Sigmoid colon (tissue), 6 donors: ENCODE measurements at regions not wholly inside any gene's neighbourhood (a gene's known extent, or its start where the extent isn't known, plus 50 kb on each side); places are given as distances from the start of the nearest gene placed in this dataset.
A peak's percentile ranks its signal among the peaks of the same experiment; 100 is the strongest.

Source experiments
- DNase-seq: peaks from one replicate; pipeline ENCODE4 v3.0.0-alpha.2; 2019
- H3K27ac ChIP-seq, 4 donors: fragments of 200-600 bp; sonication (generic); one replicate each; pipeline ENCODE4 v1.5.1; 2016 to 2019; ENCODE audit warnings: mild to moderate bottlenecking in 1 of 4
- H3K27me3 ChIP-seq, 3 donors: fragments of 200-600 bp; sonication (generic); one replicate each; pipeline ENCODE4 v1.5.1; 2019; ENCODE audit warnings: mild to moderate bottlenecking in 1 of 3
- H3K36me3 ChIP-seq, 4 donors: fragments of 200-600 bp; sonication (generic); one replicate each; pipeline ENCODE4 v1.5.1; 2016 to 2019
- H3K4me1 ChIP-seq, 4 donors: fragments of 200-600 bp; sonication (generic); one replicate each; pipeline ENCODE4 v1.5.1; 2017 to 2019
- H3K4me3 ChIP-seq, 4 donors: fragments of 200-600 bp; sonication (generic); one replicate each; pipeline ENCODE4 v1.5.1; 2017 to 2019; ENCODE audit warnings: mild to moderate bottlenecking in 2 of 4, moderate library complexity in 1 of 4
- H3K9me3 ChIP-seq, 4 donors: fragments of 200-600 bp in 3 of 4; sonication (generic) in 3 of 4; one replicate each; pipeline versions ENCODE4 v1.5.1 to v1.6.1; 2013 to 2019
- EP300 ChIP-seq, 4 donors: sonication (generic); formaldehyde crosslinking; IDR thresholded peaks; one replicate each; pipeline ENCODE4 v1.6.1; 2017; ENCODE audit warnings: antibody characterized with exemption in 4 of 4
- POLR2A ChIP-seq, 2 donors: fragments of 450-650 bp; IDR thresholded peaks; one replicate each; pipeline ENCODE4 v1.6.1; 2016; ENCODE audit warnings: antibody characterized with exemption in 2 of 2, mild to moderate bottlenecking in 2 of 2, moderate library complexity in 2 of 2
- POLR2AphosphoS5 ChIP-seq, 4 donors: sonication (generic); formaldehyde crosslinking; IDR thresholded peaks; one replicate each; pipeline ENCODE4 v1.6.1; 2017; ENCODE audit warnings: antibody characterized with exemption in 4 of 4
- WGBS, 2 donors: extraction: QIAGEN DNeasy Blood & Tissue Kit; methylation state at CpG; one replicate each; pipeline ENCODE4 v1.1.7; 2013; 5-methylcytosine and 5-hydroxymethylcytosine counted together
- intact Hi-C: fragments of 100-400 bp; cut with DNase I; formaldehyde crosslinking; loops from one replicate; pipeline ENCODE4 v1.15.1; 2023
- TF ChIP-seq, protein P1 (sequence below), 4 experiments: fragments of 450-650 bp in 3 of 4; fragments of 200-600 bp in 1 of 4; IDR thresholded peaks; one replicate each; pipeline ENCODE4 v1.5.1; 2016 to 2019; ENCODE audit warnings: antibody characterized with exemption in 4 of 4, mild to moderate bottlenecking in 3 of 4, moderate library complexity in 2 of 4
- donor health status: healthy with polysubstance abuse.
- donor health status: healthy.

DNA sequence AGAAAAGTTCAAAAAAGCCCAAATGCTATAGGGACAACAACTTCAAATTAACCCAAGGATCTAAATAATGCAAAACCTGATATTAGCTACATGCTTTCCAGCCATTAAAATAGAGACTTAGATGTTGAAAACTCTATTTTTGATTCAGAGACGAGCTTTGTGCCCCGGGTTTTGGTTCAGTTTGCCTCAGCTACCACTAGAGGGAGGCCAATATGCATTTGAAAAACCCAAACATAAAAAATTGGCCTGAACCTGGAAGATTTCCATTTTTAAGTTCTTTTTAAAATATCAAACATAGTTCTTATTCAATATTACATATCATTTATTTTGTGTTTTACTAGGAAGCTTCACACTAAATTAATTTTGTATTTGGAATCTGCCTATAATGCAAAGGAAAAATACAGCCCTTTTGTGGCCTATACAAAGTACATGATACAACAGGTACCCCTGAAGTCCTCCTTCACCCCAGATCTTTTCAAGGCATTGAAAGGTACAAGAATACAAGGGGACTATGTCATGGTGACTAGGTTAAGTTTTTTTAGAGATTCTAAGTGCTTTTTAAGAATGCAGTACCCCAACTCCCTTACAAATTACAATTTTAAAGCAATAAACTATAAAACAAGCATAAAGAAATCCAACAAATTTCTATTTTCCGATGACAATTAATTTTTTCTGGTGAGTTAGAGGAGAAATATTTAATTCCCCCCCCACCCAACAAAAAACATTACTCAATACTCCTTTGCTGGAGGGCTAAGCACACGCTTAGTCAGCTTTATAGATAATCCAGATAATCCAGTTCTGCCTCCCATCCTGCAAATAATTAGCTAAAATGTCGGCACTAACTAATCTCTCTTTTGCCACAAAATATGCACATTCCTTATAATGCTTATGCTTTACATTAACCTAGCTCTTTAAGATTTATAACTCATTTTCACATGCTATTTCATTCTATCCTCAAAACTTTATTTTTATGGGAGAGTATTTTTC, 97.7 kb upstream of the PTPN13 start:
- Histone ChIP-seq H3K36me3 (no peaks in the 10 kb centered on the region), H3K4me1 (no peaks in the 10 kb centered on the region), H3K27ac (no peak overlapping the region), H3K27me3 (no peaks in the 10 kb centered on the region), H3K4me3 (no peak overlapping the region), H3K9me3 (no peaks in the 10 kb centered on the region)
- no peak for DNase-seq
- TF ChIP-seq EP300 (IDR thresholded peaks at IDR 0.05), result no peak
- no peak for TF ChIP-seq POLR2A (IDR thresholded peaks at IDR 0.05)
- TF ChIP-seq, protein P1, sequence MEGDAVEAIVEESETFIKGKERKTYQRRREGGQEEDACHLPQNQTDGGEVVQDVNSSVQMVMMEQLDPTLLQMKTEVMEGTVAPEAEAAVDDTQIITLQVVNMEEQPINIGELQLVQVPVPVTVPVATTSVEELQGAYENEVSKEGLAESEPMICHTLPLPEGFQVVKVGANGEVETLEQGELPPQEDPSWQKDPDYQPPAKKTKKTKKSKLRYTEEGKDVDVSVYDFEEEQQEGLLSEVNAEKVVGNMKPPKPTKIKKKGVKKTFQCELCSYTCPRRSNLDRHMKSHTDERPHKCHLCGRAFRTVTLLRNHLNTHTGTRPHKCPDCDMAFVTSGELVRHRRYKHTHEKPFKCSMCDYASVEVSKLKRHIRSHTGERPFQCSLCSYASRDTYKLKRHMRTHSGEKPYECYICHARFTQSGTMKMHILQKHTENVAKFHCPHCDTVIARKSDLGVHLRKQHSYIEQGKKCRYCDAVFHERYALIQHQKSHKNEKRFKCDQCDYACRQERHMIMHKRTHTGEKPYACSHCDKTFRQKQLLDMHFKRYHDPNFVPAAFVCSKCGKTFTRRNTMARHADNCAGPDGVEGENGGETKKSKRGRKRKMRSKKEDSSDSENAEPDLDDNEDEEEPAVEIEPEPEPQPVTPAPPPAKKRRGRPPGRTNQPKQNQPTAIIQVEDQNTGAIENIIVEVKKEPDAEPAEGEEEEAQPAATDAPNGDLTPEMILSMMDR (IDR thresholded peaks at IDR 0.05), result peak; percentile 27 to 89 (median 70)
- peak in 1 of 4 donors; percentile 8 for TF ChIP-seq POLR2AphosphoS5 (IDR thresholded peaks at IDR 0.05)
- 32 to 46% methylated on average over 5 of the region's 5 CpGs for WGBS, 2 donors
- intact Hi-C loops, result loop anchor here (10.0 kb wide), 1 partner anchor 228 kb away; no protein-coding TSS in a partner anchor

DNA sequence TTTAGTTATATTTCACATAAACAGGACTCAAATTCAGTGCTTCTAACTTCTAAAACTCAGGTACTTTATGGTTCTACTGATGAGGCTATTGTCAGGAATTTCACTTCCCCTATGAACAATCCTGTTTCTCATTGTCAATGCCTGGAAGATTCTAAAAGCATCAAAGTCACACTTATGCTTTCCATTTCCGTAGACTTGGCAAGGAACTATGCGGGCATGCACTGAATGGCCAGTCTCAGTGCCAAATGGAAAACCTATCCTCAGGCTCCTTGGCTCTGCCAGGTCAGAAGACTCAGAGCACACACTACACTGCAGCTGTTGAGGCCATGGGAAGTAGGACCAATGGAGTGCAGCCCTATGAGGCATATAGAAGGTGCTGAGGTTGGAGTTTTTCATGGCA, 97.0 kb upstream of the PTPN13 start:
- DNase-seq, result no peak
- intact Hi-C loops, result loop anchor here (10.0 kb wide), 1 partner anchor 228 kb away; no protein-coding TSS in a partner anchor
- Histone ChIP-seq H3K27ac (no peak overlapping the region), H3K36me3 (no peaks in the 10 kb centered on the region), H3K9me3 (no peaks in the 10 kb centered on the region), H3K4me1 (no peaks in the 10 kb centered on the region), H3K27me3 (no peaks in the 10 kb centered on the region), H3K4me3 (no peak overlapping the region)
- TF ChIP-seq, protein P1 (IDR thresholded peaks at IDR 0.05), result no peak
- TF ChIP-seq POLR2AphosphoS5 (IDR thresholded peaks at IDR 0.05), result no peak
- TF ChIP-seq EP300 (IDR thresholded peaks at IDR 0.05), result no peak
- no peak for TF ChIP-seq POLR2A (IDR thresholded peaks at IDR 0.05)
- WGBS, 2 donors, result 80 to 85% methylated on average over 2 of the region's 2 CpGs

DNA sequence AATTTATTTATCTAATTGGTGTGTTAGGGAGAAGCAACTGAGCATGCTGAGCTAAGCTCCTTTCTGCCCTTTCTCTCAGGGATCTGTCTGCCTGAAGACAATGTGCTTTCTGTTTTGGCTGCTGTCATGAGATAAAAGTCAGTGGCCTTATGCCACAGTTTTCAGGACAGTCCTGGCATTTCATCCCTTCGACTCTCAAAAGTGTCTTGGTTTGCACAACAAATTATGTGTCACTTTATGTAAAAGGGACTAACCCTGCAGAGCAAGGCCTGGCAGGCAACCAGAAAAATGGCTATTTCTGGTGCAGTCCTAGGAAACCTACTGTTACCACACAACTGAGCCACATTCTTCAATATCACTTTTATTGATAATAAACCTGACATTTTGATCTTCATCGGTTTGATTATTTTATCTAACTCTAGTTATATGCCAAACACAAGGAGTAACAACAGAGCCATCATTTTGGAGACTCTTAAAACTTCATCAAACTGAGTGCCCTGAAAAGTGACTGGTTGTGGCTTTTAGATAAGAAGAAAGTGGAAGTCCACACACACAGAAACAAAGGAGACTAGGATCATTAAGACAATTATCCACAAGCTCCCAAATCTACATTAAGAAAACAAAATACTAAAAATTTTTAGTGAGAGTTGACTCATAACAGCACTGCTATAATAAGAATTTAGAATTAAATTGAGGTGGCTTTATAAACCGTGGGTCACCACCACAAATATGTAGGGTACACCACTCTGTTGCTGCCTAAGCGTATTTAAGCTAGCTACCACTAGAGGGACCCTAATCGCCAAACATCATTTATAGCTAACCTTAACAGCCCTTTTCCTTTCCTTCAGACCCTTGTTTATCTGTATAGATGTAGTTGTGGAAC, 95.9 kb upstream of the PTPN13 start:
- TF ChIP-seq POLR2AphosphoS5 (IDR thresholded peaks at IDR 0.05), result no peak
- TF ChIP-seq POLR2A (IDR thresholded peaks at IDR 0.05), result no peak
- TF ChIP-seq, protein P1 (IDR thresholded peaks at IDR 0.05), result peak in 3 of 4 experiments; percentile 48 to 76 (median 69)
- 28 to 35% methylated on average over 5 of the region's 5 CpGs for WGBS, 2 donors
- H3K27me3 ChIP-seq, result no peaks in the 10 kb centered on the region

DNA sequence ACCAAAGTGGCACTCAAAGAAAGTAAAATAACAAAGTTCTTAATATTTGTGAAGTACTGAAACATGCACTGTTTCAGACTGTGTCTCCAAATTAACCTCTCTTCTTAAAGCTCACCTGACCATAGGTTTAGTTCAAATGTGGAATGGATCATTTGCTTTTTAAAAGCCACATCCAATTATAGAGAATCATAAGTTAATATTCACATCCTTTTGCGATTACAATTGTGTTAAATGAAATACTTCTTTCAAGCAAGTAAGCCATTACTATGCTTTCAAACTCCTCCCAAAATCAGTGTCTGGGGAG, 95.3 kb upstream of the PTPN13 start:
- no peak for DNase-seq
- WGBS, 2 donors, result 45% methylated on average over 1 of the region's 1 CpG
- TF ChIP-seq POLR2A (IDR thresholded peaks at IDR 0.05) (no peak), EP300 (IDR thresholded peaks at IDR 0.05) (no peak)
- Histone ChIP-seq H3K4me3 (no peak overlapping the region), H3K4me1 (no peaks in the 10 kb centered on the region), H3K27ac (no peak overlapping the region), H3K36me3 (no peaks in the 10 kb centered on the region), H3K9me3 (no peaks in the 10 kb centered on the region), H3K27me3 (no peaks in the 10 kb centered on the region)
- intact Hi-C loops, result loop anchor here (1.0 to 10.0 kb wide), 2 partner anchors 226 to 396 kb away; no protein-coding TSS in a partner anchor

More for the DNA sequence above, 95.9 kb upstream of the PTPN13 start:
- intact Hi-C loops, result loop anchor here (10.0 kb wide), 1 partner anchor 227 kb away; no protein-coding TSS in a partner anchor
- DNase-seq, result no peak
- no peak overlapping the region for H3K4me3 ChIP-seq
- H3K9me3 ChIP-seq, result no peaks in the 10 kb centered on the region
- H3K4me1 ChIP-seq, result no peaks in the 10 kb centered on the region
- H3K36me3 ChIP-seq, result no peaks in the 10 kb centered on the region
- no peak overlapping the region for H3K27ac ChIP-seq

DNA sequence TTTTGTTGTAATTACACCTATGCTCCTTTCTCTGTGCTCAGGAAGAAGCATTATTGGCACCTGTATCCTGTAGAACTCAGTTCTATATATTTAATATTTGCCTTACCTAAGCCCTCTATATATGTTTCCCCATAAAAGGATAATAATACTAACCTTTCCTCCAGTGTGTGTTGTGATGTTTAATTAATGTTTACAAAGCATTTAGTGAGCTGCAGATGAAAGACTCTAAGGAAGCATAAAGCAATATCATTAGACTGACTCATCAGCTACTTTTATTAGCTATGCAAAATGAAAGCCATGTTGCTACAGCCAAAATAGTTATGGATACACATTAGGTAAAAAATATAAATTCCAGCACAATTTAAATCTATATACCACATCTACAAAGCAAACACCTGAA, 93.6 kb upstream of the PTPN13 start:
- Histone ChIP-seq H3K27me3 (no peaks in the 10 kb centered on the region), H3K4me3 (no peak overlapping the region), H3K4me1 (no peaks in the 10 kb centered on the region), H3K9me3 (no peaks in the 10 kb centered on the region), H3K27ac (no peak overlapping the region), H3K36me3 (no peaks in the 10 kb centered on the region)
- intact Hi-C loops, result no loop called here
- TF ChIP-seq, protein P1 (IDR thresholded peaks at IDR 0.05), result no peak
- TF ChIP-seq POLR2AphosphoS5 (IDR thresholded peaks at IDR 0.05) (no peak), EP300 (IDR thresholded peaks at IDR 0.05) (no peak), POLR2A (IDR thresholded peaks at IDR 0.05) (no peak)
- DNase-seq, result no peak
